ENCODE measurements at regions not wholly inside any gene's neighbourhood (a gene's known extent, or its start where the extent isn't known, plus 50 kb on each side); places are given as distances from the start of the nearest gene placed in this dataset.
"Not testable (repeated sequence)": the region's sequence is repeated elsewhere in the genome, so short reads cannot be mapped to it uniquely, and the experiment has no call there.

GRCh38 chr2:188693111-188693510 is 281.1 kb upstream of the COL3A1 start:
- Histone ChIP-seq H3K9me3 (no peaks in the 10 kb centered on the region), H3K4me1 (ENCODE audit: control insufficient read depth in 1 of 2, low read depth in 2 of 2) (no peaks in the 10 kb centered on the region), H3K27me3 (replicated peaks; ENCODE audit: insufficient read depth) (no peaks in the 10 kb centered on the region), H3K36me3 (no peaks in the 10 kb centered on the region), H3K27ac (no peak overlapping the region), H3K4me3 (no peak overlapping the region)
- no peak for DNase-seq (ENCODE audit: low spot score)
- no peak for TF ChIP-seq CTCF (IDR thresholded peaks at IDR 0.05)
- no peak for ATAC-seq (ENCODE audit: insufficient number of reproducible peaks, low FRiP score, low read depth)

- ATAC-seq (ENCODE audit: insufficient number of reproducible peaks, low FRiP score, low read depth) (no peak), DNase-seq (ENCODE audit: low spot score) (no peak)
- no peaks in the 10 kb centered on the region for H3K4me1 ChIP-seq (ENCODE audit: control insufficient read depth in 1 of 2, low read depth in 2 of 2)
- H3K27me3 ChIP-seq (replicated peaks; ENCODE audit: insufficient read depth): no peaks in the 10 kb centered on the region
- no peaks in the 10 kb centered on the region for H3K9me3 ChIP-seq
- no peaks in the 10 kb centered on the region for H3K36me3 ChIP-seq
- H3K27ac ChIP-seq: no peak overlapping the region
- H3K4me3 ChIP-seq: no peak overlapping the region
- TF ChIP-seq CTCF (IDR thresholded peaks at IDR 0.05): no peak
These were observed 280.4 kb upstream of the COL3A1 start for GRCh38 chr2:188693771-188694170.

GRCh38 chr2:188695953-188696352 is 278.2 kb upstream of the COL3A1 start:
- no peak for TF ChIP-seq CTCF (IDR thresholded peaks at IDR 0.05)

GRCh38 chr2:188698151-188698550 is 276.0 kb upstream of the COL3A1 start:
- not testable (repeated sequence) for H3K4me1 ChIP-seq (ENCODE audit: control insufficient read depth in 1 of 2, low read depth in 2 of 2); H3K27me3 ChIP-seq (replicated peaks; ENCODE audit: insufficient read depth); H3K9me3 ChIP-seq; H3K36me3 ChIP-seq; DNase-seq (ENCODE audit: low spot score); H3K4me3 ChIP-seq; ATAC-seq (ENCODE audit: insufficient number of reproducible peaks, low FRiP score, low read depth); H3K27ac ChIP-seq

More at GRCh38 chr2:188695953-188696352, 278.2 kb upstream of the COL3A1 start:
- no peaks in the 10 kb centered on the region for H3K9me3 ChIP-seq
- ATAC-seq (ENCODE audit: insufficient number of reproducible peaks, low FRiP score, low read depth): no peak
- H3K36me3 ChIP-seq: no peaks in the 10 kb centered on the region
- H3K4me1 ChIP-seq (ENCODE audit: control insufficient read depth in 1 of 2, low read depth in 2 of 2): no peaks in the 10 kb centered on the region
- no peak overlapping the region for H3K27ac ChIP-seq
- no peaks in the 10 kb centered on the region for H3K27me3 ChIP-seq (replicated peaks; ENCODE audit: insufficient read depth)
- no peak overlapping the region for H3K4me3 ChIP-seq
- DNase-seq (ENCODE audit: low spot score): no peak

- Histone ChIP-seq H3K36me3 (no peaks in the 10 kb centered on the region), H3K4me3 (no peak overlapping the region), H3K4me1 (ENCODE audit: control insufficient read depth in 1 of 2, low read depth in 2 of 2) (no peaks in the 10 kb centered on the region), H3K27me3 (replicated peaks; ENCODE audit: insufficient read depth) (no peaks in the 10 kb centered on the region), H3K9me3 (no peaks in the 10 kb centered on the region), H3K27ac (no peak overlapping the region)
- ATAC-seq (ENCODE audit: insufficient number of reproducible peaks, low FRiP score, low read depth): no peak
- DNase-seq (ENCODE audit: low spot score): no peak
- TF ChIP-seq CTCF (IDR thresholded peaks at IDR 0.05): no peak
These were observed 272.3 kb upstream of the COL3A1 start for GRCh38 chr2:188701836-188702235.

GRCh38 chr2:188705191-188705590 is 269.0 kb upstream of the COL3A1 start:
- no peak for DNase-seq (ENCODE audit: low spot score)
- Histone ChIP-seq H3K4me1 (ENCODE audit: control insufficient read depth in 1 of 2, low read depth in 2 of 2) (no peaks in the 10 kb centered on the region), H3K27ac (no peak overlapping the region), H3K9me3 (no peaks in the 10 kb centered on the region), H3K36me3 (no peaks in the 10 kb centered on the region), H3K27me3 (replicated peaks; ENCODE audit: insufficient read depth) (no peaks in the 10 kb centered on the region), H3K4me3 (no peak overlapping the region)
- no peak for TF ChIP-seq CTCF (IDR thresholded peaks at IDR 0.05)
- no peak for ATAC-seq (ENCODE audit: insufficient number of reproducible peaks, low FRiP score, low read depth)
